ENCODE measurements at regions not wholly inside any gene's neighbourhood (a gene's known extent, or its start where the extent isn't known, plus 50 kb on each side); places are given as distances from the start of the nearest gene placed in this dataset.
A peak's percentile ranks its signal among the peaks of the same experiment; 100 is the strongest.

DNA sequence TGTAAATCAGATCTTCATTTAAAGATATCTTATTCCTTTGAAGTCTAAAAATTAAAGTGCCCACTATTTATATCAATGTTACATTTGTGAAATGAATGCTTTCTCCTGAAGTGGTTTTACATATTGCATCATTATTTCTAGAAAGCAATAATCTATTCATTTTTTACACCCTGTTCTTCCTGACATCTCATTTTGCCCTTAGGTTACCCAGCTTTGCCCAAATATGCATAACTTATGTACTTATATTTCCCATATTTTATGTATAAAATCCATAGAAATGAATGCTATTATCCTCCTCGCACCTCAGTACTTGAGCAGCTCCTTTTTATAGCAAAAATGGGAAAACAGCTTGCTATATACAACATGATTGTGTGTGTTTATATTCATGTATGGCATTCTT, 396.5 kb upstream of the DSEL start:
- H3K27me3 ChIP-seq (replicated peaks; ENCODE audit: insufficient read depth), result no peaks in the 10 kb centered on the region
- 89 to 92% methylated on average over 1 of the region's 1 CpG for WGBS, 2 experiments (ENCODE audit: low coverage in 1 of 2, low lambda C conversion rate in 2 of 2, missing lambda C conversion rate in 2 of 2)
- H3K79me2 ChIP-seq (ENCODE audit: insufficient read depth), result no peaks in the 10 kb centered on the region
- no peak overlapping the region for H3K4me3 ChIP-seq
- H3K9me3 ChIP-seq (ENCODE audit: low read depth), result no peaks in the 10 kb centered on the region
- H3K4me1 ChIP-seq (ENCODE audit: insufficient read depth), result no peaks in the 10 kb centered on the region
- no peak overlapping the region for H3K27ac ChIP-seq
- in situ Hi-C loops (cut with MboI), result no loop called here
- H3K9ac ChIP-seq, result no peak overlapping the region
- no peaks in the 10 kb centered on the region for H3K9me2 ChIP-seq (ENCODE audit: insufficient read depth)
- no peak overlapping the region for H3K4me2 ChIP-seq (ENCODE audit: unreplicated experiment)
- no peak overlapping the region for H2AFZ ChIP-seq
- no peaks in the 10 kb centered on the region for H3F3A ChIP-seq (ENCODE audit: insufficient read depth)
- H3K36me3 ChIP-seq (ENCODE audit: low read depth), result no peaks in the 10 kb centered on the region
- TF ChIP-seq EZH2phosphoT487 (IDR thresholded peaks at IDR 0.05; ENCODE audit: insufficient read depth, low read depth) (no peak), EZH2 (IDR thresholded peaks at IDR 0.05; ENCODE audit: insufficient read depth, poor library complexity, severe bottlenecking) (no peak)
- DNase-seq, result no peak
- no peaks in the 10 kb centered on the region for H4K20me1 ChIP-seq (ENCODE audit: insufficient read depth)

DNA sequence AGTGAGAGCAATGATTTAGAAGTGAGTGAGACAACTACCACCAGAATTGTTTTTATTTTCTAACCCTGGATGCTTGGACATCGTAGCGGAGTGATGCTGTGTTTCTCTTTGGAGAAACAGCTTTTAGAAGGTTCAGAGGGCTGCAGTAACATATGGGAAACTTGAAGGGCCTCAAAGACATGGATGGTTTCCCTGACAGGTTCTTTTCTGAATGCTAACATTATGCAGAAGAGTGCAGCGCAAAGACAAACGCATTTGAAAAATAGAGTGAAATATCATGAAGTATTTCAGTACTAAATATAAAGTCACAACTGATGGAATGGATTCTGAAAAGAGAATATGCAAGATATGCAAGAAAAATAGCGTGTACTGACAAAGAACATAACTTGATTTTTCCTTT, 385.1 kb upstream of the DSEL start:
- Histone ChIP-seq H3K4me1 (ENCODE audit: insufficient read depth) (no peaks in the 10 kb centered on the region), H3K4me2 (ENCODE audit: unreplicated experiment) (no peak overlapping the region), H3K9me3 (ENCODE audit: low read depth) (peaks cover 8% of the 10 kb centered on the region), H3K9me2 (ENCODE audit: insufficient read depth) (no peaks in the 10 kb centered on the region), H4K20me1 (ENCODE audit: insufficient read depth) (no peaks in the 10 kb centered on the region), H3F3A (ENCODE audit: insufficient read depth) (no peaks in the 10 kb centered on the region), H3K9ac (no peak overlapping the region), H3K27ac (no peak overlapping the region), H2AFZ (no peak overlapping the region), H3K4me3 (no peak overlapping the region), H3K79me2 (ENCODE audit: insufficient read depth) (no peaks in the 10 kb centered on the region), H3K36me3 (ENCODE audit: low read depth) (no peaks in the 10 kb centered on the region), H3K27me3 (replicated peaks; ENCODE audit: insufficient read depth) (no peaks in the 10 kb centered on the region)
- in situ Hi-C loops (cut with MboI), result no loop called here
- DNase-seq, result no peak
- TF ChIP-seq EZH2phosphoT487 (IDR thresholded peaks at IDR 0.05; ENCODE audit: insufficient read depth, low read depth) (no peak), EZH2 (IDR thresholded peaks at IDR 0.05; ENCODE audit: insufficient read depth, poor library complexity, severe bottlenecking) (no peak)
- WGBS, 2 experiments (ENCODE audit: low coverage in 1 of 2, low lambda C conversion rate in 2 of 2, missing lambda C conversion rate in 2 of 2), result 73% methylated on average over 5 of the region's 5 CpGs

DNA sequence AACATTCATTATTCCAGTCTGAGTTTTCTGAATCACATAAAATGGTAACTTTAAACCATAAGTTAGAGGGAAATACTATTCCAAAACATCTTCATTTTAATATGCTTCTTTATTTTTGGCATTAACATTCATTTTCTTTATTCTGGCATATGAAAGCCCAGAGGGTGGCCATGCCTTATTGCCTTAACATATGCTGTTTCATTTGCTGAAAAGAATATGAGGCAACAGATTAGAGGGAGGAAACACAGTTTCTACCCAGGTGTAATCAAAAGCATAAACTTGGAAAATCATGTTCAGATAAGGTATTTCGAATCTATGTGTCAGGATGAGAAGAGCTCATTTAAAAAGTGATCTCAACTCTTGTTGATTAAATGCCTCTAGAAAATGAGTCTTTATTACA, 379.9 kb upstream of the DSEL start:
- H3K4me3 ChIP-seq, result no peak overlapping the region
- H3K9me2 ChIP-seq (ENCODE audit: insufficient read depth), result no peaks in the 10 kb centered on the region
- H2AFZ ChIP-seq, result no peak overlapping the region
- H3K27ac ChIP-seq, result no peak overlapping the region
- H3K4me2 ChIP-seq (ENCODE audit: unreplicated experiment), result no peak overlapping the region
- H3K4me1 ChIP-seq (ENCODE audit: insufficient read depth), result no peaks in the 10 kb centered on the region
- H3F3A ChIP-seq (ENCODE audit: insufficient read depth), result no peaks in the 10 kb centered on the region
- H3K79me2 ChIP-seq (ENCODE audit: insufficient read depth), result no peaks in the 10 kb centered on the region
- DNase-seq, result no peak
- H3K9me3 ChIP-seq (ENCODE audit: low read depth), result peaks cover 8% of the 10 kb centered on the region
- H3K9ac ChIP-seq, result no peak overlapping the region
- H3K27me3 ChIP-seq (replicated peaks; ENCODE audit: insufficient read depth), result no peaks in the 10 kb centered on the region
- in situ Hi-C loops (cut with MboI), result no loop called here
- no peaks in the 10 kb centered on the region for H4K20me1 ChIP-seq (ENCODE audit: insufficient read depth)
- no peak for TF ChIP-seq EZH2 (IDR thresholded peaks at IDR 0.05; ENCODE audit: insufficient read depth, poor library complexity, severe bottlenecking)
- TF ChIP-seq EZH2phosphoT487 (IDR thresholded peaks at IDR 0.05; ENCODE audit: insufficient read depth, low read depth), result no peak
- H3K36me3 ChIP-seq (ENCODE audit: low read depth), result no peaks in the 10 kb centered on the region
- 32 to 36% methylated on average over 1 of the region's 1 CpG for WGBS, 2 experiments (ENCODE audit: low coverage in 1 of 2, low lambda C conversion rate in 2 of 2, missing lambda C conversion rate in 2 of 2)

DNA sequence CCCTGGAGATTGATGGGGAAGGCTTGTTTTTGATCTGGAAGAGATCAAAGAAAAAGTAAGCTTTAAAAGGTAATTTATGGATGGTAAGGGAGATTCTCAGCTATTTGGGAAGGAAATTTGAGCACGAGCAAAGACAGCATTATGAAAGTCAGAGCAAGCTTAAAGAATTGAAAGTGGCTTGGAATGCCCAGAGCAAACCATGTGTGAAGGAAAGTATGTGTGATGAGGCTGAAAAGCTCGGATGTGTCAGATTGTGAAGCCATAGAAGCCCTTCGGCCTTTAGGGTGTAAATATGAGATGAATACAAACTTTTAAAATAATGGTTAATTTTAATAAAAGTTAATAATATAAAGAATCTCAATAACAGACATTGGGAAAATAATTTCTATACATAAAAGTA, 377.4 kb upstream of the DSEL start:
- H4K20me1 ChIP-seq (ENCODE audit: insufficient read depth), result no peaks in the 10 kb centered on the region
- TF ChIP-seq EZH2 (IDR thresholded peaks at IDR 0.05; ENCODE audit: insufficient read depth, poor library complexity, severe bottlenecking) (no peak), EZH2phosphoT487 (IDR thresholded peaks at IDR 0.05; ENCODE audit: insufficient read depth, low read depth) (no peak)
- H3K27me3 ChIP-seq (replicated peaks; ENCODE audit: insufficient read depth), result no peaks in the 10 kb centered on the region
- DNase-seq, result no peak
- no peaks in the 10 kb centered on the region for H3K9me3 ChIP-seq (ENCODE audit: low read depth)
- no peaks in the 10 kb centered on the region for H3K79me2 ChIP-seq (ENCODE audit: insufficient read depth)
- in situ Hi-C loops (cut with MboI), result no loop called here
- no peaks in the 10 kb centered on the region for H3F3A ChIP-seq (ENCODE audit: insufficient read depth)
- H3K4me1 ChIP-seq (ENCODE audit: insufficient read depth), result no peaks in the 10 kb centered on the region
- 59 to 68% methylated on average over 3 of the region's 3 CpGs for WGBS, 2 experiments (ENCODE audit: low coverage in 1 of 2, low lambda C conversion rate in 2 of 2, missing lambda C conversion rate in 2 of 2)
- H3K9me2 ChIP-seq (ENCODE audit: insufficient read depth), result no peaks in the 10 kb centered on the region
- peak overlapping the region; percentile 52 for H2AFZ ChIP-seq
- no peak overlapping the region for H3K4me2 ChIP-seq (ENCODE audit: unreplicated experiment)
- no peak overlapping the region for H3K27ac ChIP-seq
- no peak overlapping the region for H3K4me3 ChIP-seq
- no peaks in the 10 kb centered on the region for H3K36me3 ChIP-seq (ENCODE audit: low read depth)
- no peak overlapping the region for H3K9ac ChIP-seq

DNA sequence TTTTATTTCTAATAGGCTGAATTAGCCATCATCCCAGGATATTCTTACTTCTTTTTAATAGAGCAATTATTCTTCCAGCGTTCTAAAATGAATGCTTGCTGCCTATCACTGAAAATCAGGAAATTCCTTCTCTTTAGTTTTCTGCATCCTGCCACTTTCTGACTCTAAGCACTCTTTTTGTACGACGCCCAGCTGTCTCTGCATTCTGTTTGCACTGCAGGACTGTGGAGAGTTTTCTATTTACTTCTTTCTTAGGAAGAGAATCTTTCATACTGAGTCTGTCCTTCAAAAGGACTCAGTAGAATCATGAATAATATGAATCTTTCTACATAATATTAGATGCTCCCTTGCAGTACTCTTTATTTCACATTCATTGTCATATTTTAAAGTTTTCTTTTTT, 360.4 kb upstream of the DSEL start:
- H3K36me3 ChIP-seq (ENCODE audit: low read depth), result no peaks in the 10 kb centered on the region
- H3K27me3 ChIP-seq (replicated peaks; ENCODE audit: insufficient read depth), result no peaks in the 10 kb centered on the region
- 40 to 42% methylated on average over 3 of the region's 3 CpGs for WGBS, 2 experiments (ENCODE audit: low coverage in 1 of 2, low lambda C conversion rate in 2 of 2, missing lambda C conversion rate in 2 of 2)
- H2AFZ ChIP-seq, result peak overlapping the region; percentile 65
- TF ChIP-seq EZH2phosphoT487 (IDR thresholded peaks at IDR 0.05; ENCODE audit: insufficient read depth, low read depth), result no peak
- TF ChIP-seq EZH2 (IDR thresholded peaks at IDR 0.05; ENCODE audit: insufficient read depth, poor library complexity, severe bottlenecking), result no peak
- H3K4me1 ChIP-seq (ENCODE audit: insufficient read depth), result no peaks in the 10 kb centered on the region
- H3K79me2 ChIP-seq (ENCODE audit: insufficient read depth), result no peaks in the 10 kb centered on the region
- H3K9me2 ChIP-seq (ENCODE audit: insufficient read depth), result no peaks in the 10 kb centered on the region
- H3F3A ChIP-seq (ENCODE audit: insufficient read depth), result no peaks in the 10 kb centered on the region
- H3K9ac ChIP-seq, result no peak overlapping the region
- in situ Hi-C loops (cut with MboI), result no loop called here
- no peaks in the 10 kb centered on the region for H4K20me1 ChIP-seq (ENCODE audit: insufficient read depth)
- H3K27ac ChIP-seq, result no peak overlapping the region
- no peaks in the 10 kb centered on the region for H3K9me3 ChIP-seq (ENCODE audit: low read depth)
- no peak for DNase-seq
- H3K4me3 ChIP-seq, result no peak overlapping the region
- H3K4me2 ChIP-seq (ENCODE audit: unreplicated experiment), result no peak overlapping the region

Measured in GM23248 (cell line).